ENCODE measurements at regions not wholly inside any gene's neighbourhood (a gene's known extent, or its start where the extent isn't known, plus 50 kb on each side); places are given as distances from the start of the nearest gene placed in this dataset.

DNA sequence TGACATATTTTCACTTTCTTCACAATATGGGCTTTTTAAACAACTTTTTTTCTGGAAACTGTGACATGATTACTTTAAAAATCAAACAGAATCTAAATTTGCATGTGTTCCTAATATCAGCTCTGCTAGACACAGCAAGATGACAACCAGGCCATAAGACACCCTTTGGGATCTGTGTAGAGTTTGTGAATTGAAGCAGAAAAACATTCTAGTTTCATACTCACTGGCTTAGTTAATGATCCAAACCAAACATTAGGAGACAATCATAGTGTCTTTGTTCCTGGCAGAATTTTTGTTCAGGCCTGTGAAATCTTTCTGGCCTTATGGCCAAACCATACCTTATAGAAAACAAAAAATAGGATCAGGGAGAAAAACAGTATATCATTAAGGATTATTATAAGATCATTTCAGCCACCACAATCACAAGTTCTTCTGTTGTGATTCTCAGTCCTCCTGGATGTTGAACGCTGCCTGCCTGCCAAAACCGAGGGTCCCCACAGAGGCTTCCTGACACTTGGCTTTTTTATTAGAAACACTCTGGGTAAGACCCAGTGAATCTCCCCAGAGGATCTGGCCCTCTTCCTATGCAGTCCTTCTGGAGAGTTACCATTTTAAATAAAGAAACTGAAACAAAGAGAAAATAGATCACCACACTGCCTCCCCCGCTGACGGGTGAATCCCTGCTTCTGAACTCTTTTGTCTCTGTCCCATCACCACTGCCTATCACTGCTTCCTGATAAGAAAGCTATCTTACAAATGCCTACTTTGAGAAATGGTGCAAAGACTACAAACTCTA is 79.2 kb upstream of the PPP1R3C start:
- TF ChIP-seq POLR2A (IDR thresholded peaks at IDR 0.05; ENCODE audit: low read depth, low read length) (no peak), BHLHE40 (IDR thresholded peaks at IDR 0.05; ENCODE audit: low read depth, low read length) (no peak), NFE2L2 (IDR thresholded peaks at IDR 0.05; ENCODE audit: low read depth, low read length) (no peak), MAZ (IDR thresholded peaks at IDR 0.05; ENCODE audit: borderline replicate concordance, low read depth, low read length) (no peak), CEBPB (IDR thresholded peaks at IDR 0.05; ENCODE audit: low read depth, low read length) (no peak), FOS (IDR thresholded peaks at IDR 0.05; ENCODE audit: low read depth, low read length) (no peak)
- TF ChIP-seq, protein P1, sequence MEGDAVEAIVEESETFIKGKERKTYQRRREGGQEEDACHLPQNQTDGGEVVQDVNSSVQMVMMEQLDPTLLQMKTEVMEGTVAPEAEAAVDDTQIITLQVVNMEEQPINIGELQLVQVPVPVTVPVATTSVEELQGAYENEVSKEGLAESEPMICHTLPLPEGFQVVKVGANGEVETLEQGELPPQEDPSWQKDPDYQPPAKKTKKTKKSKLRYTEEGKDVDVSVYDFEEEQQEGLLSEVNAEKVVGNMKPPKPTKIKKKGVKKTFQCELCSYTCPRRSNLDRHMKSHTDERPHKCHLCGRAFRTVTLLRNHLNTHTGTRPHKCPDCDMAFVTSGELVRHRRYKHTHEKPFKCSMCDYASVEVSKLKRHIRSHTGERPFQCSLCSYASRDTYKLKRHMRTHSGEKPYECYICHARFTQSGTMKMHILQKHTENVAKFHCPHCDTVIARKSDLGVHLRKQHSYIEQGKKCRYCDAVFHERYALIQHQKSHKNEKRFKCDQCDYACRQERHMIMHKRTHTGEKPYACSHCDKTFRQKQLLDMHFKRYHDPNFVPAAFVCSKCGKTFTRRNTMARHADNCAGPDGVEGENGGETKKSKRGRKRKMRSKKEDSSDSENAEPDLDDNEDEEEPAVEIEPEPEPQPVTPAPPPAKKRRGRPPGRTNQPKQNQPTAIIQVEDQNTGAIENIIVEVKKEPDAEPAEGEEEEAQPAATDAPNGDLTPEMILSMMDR (conservative IDR thresholded peaks at IDR 0.05; ENCODE audit: low read depth, low read length), result no peak
- TF ChIP-seq, protein P2, sequence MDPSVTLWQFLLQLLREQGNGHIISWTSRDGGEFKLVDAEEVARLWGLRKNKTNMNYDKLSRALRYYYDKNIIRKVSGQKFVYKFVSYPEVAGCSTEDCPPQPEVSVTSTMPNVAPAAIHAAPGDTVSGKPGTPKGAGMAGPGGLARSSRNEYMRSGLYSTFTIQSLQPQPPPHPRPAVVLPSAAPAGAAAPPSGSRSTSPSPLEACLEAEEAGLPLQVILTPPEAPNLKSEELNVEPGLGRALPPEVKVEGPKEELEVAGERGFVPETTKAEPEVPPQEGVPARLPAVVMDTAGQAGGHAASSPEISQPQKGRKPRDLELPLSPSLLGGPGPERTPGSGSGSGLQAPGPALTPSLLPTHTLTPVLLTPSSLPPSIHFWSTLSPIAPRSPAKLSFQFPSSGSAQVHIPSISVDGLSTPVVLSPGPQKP (IDR thresholded peaks at IDR 0.05; ENCODE audit: borderline replicate concordance, low read depth, low read length), result no peak
- TF ChIP-seq, protein P3, sequence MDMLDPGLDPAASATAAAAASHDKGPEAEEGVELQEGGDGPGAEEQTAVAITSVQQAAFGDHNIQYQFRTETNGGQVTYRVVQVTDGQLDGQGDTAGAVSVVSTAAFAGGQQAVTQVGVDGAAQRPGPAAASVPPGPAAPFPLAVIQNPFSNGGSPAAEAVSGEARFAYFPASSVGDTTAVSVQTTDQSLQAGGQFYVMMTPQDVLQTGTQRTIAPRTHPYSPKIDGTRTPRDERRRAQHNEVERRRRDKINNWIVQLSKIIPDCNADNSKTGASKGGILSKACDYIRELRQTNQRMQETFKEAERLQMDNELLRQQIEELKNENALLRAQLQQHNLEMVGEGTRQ (IDR thresholded peaks at IDR 0.05; ENCODE audit: low read depth, low read length), result no peak

Data from IMR-90 (cell line).